ENCODE measurements at regions not wholly inside any gene's neighbourhood (a gene's known extent, or its start where the extent isn't known, plus 50 kb on each side); places are given as distances from the start of the nearest gene placed in this dataset.
"Not testable (repeated sequence)": the region's sequence is repeated elsewhere in the genome, so short reads cannot be mapped to it uniquely, and the experiment has no call there.

DNA sequence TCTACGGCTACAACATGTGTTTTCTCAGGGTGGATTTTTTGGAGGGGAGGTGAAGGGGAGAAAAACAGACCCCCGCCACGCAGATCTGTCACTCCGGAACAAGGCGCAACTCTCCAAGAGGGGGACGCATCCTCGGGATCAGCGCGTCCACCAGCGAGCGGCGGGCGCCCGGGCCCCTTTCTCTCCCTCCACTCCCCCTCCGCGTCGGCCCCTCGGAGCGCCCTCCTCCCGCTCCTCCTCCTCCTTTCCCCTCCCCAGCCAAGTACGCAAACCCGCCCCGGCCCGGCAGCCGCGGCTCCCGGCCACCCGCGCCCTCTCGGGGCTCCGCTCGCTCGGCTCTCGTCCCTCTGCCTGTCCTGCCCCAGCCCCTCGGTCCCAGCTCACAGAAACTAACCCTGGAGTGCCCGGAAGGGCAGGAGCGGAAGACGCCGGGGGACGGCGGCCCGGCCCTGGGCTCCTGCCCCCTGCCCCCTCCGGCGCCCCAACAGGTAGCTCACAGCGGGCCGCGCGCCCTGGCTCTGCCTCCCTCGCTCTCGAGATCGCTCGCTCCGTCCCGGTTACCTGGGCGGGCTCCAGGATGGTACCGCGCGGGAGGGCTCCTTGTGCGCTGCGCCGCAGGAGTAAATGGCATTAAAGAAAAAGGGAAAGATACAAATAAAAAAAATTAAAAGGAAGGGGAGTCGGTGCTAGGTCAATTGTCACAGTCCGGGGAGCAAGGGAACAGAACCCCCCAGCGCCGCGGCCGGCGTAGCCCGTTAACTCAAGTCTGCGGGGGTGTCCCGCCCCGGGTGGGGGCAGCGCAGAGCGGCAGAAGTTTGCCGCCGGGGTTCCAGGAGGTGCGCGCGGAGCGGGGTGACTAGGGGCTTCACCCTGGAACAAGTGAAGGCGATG lies 131.4 kb upstream of the C11orf58 start:
- ATAC-seq (peak; percentile 66), DNase-seq (ENCODE audit: low spot score) (peak; percentile 82)
- intact Hi-C loops (cut with DNase I), result loop anchor here (10.0 kb wide), 1 partner anchor 782 kb away; no protein-coding TSS in a partner anchor

DNA sequence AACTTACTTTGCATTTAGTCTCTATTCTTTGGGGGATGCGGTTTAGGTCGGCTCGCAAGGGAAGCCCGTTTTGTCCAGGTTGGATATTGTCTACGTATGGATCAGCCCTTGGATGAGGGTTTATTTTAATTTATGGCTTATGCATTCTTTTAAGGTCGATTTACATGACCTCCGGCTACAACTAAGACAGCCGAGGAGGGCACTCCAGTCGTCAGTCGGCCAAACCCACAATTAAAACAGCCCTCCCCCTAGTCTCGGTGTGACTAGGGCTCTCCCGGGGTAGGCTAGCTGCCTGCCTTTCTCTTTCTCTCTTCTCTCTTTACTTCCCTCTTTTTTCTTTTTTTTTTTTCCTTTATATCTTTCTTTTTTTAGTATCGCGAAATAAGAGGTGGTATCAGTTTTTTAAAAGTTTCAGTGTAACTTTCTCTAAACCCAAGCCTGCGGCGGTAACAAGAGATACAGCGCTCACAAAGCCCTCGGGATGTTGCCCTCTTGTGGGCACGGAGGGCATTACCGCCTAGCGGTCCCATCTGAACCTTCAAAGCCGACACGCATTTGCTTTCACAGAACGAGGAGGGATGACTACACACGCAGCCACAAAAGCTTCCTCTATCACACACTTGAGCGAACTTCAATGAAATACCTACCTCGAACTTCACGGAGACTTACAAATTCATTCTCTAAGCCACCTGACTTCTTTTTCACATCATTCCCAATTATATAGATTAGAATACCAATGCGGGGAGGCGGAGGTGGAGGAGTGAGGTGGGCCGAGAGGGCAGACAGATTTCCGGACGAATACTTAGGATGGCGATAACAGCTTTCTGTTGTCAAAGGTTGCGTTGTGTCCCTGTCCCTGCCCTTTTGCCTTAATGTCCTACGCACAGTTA lies 132.3 kb upstream of the C11orf58 start:
- intact Hi-C loops (cut with DNase I), result loop anchor here (10.0 kb wide), 1 partner anchor 781 kb away; no protein-coding TSS in a partner anchor
- DNase-seq (ENCODE audit: low spot score), result peak; percentile 95
- peak; percentile 84 for ATAC-seq

GRCh38 chr11:16605389-16605893 lies 133.0 kb upstream of the C11orf58 start:
- ATAC-seq, result peak; percentile 23
- peak; percentile 70 for DNase-seq (ENCODE audit: low spot score)
- intact Hi-C loops (cut with DNase I), result loop anchor here (10.0 kb wide), 1 partner anchor 781 kb away; no protein-coding TSS in a partner anchor

DNA sequence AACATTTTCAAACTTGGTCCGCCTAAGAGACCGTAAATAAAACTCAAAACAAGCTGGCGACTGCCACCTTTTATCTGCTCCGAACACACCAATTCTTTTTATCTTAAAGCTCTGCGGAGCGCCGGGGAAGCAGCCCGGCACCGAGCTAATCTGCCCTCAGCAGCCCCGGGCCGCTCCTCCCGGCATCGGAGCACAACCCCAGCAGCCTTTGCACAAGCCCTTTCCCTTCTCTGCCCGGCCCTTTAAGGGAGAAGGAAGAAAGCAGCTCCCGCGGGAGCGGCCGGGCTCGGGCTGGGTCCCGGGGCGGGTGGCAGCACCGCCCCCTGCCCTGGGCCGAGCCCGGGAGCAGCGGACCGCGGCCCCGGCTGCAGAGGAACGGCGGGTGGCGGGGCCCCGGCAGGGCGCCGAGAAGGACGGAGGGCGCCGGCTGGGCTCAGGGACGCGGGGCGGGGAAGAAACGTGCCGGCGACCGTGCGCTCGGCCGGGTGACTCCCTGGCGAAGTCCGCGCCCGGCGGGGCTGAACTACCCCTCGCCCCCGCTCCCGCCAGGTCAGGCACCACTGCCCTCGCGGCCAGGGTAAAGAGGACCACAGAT lies 133.6 kb upstream of the C11orf58 start:
- intact Hi-C loops (cut with DNase I), result loop anchor here (10.0 kb wide), 1 partner anchor 780 kb away; no protein-coding TSS in a partner anchor
- DNase-seq (ENCODE audit: low spot score) (peak; percentile 68), ATAC-seq (peak; percentile 20)

GRCh38 chr11:16603890-16604793 lies 134.3 kb upstream of the C11orf58 start:
- intact Hi-C loops (cut with DNase I), result loop anchor here (10.0 kb wide), 1 partner anchor 779 kb away; no protein-coding TSS in a partner anchor
- ATAC-seq (peak; percentile 66), DNase-seq (ENCODE audit: low spot score) (peak; percentile 75)

- intact Hi-C loops (cut with DNase I), result loop anchor here (10.0 kb wide), 1 partner anchor 778 kb away; no protein-coding TSS in a partner anchor
- DNase-seq (ENCODE audit: low spot score), result no peak
- ATAC-seq, result no peak
Observed at GRCh38 chr11:16603245-16603644, 135.2 kb upstream of the C11orf58 start.

DNA sequence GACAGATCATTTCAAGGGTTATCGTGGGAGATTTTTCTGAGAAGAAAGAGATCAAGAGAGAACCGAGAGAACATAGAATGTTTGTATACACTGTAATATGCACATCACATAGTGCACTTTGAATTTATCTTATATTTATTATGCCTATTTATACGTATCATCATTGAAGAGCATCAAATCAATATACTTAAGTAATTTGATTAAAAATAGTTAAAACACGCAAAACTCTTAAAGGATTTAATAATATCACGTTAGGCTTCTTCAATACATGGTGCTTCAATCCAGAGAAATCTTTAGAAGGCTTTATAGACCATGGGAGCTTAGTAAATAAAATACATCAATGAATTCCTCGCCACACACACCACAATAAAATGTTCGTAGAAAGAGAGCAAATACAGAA lies 139.5 kb upstream of the C11orf58 start:
- ATAC-seq, result no peak
- intact Hi-C loops (cut with DNase I), result no loop called here
- DNase-seq (ENCODE audit: low spot score), result no peak

- DNase-seq (ENCODE audit: low spot score) (no peak), ATAC-seq (no peak)
- intact Hi-C loops (cut with DNase I), result no loop called here
Observed at GRCh38 chr11:16598032-16598431, 140.4 kb upstream of the C11orf58 start.

DNA sequence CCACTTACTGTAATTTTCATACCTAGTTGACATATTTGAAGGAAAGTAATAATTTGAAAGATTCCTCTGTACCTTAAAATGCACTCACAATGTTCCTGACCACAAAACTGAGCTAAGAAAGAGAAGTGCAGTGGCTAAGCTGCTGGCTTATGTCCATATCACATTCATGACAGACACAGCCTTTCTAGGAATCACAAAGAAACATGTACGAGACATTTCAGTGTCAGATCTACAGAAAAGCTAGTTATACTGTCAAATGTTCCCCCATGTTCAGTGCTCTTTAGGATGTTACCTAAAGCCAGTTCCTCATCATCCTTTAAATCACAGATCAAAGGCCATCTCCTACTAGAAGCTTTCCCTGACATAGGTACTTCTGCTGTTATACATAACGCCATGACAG lies 142.2 kb upstream of the C11orf58 start:
- no peak for DNase-seq (ENCODE audit: low spot score)
- intact Hi-C loops (cut with DNase I), result no loop called here
- ATAC-seq, result no peak

GRCh38 chr11:16591157-16591556 lies 147.3 kb upstream of the C11orf58 start:
- intact Hi-C loops (cut with DNase I), result no loop called here
- ATAC-seq (no peak), DNase-seq (ENCODE audit: low spot score) (no peak)

DNA sequence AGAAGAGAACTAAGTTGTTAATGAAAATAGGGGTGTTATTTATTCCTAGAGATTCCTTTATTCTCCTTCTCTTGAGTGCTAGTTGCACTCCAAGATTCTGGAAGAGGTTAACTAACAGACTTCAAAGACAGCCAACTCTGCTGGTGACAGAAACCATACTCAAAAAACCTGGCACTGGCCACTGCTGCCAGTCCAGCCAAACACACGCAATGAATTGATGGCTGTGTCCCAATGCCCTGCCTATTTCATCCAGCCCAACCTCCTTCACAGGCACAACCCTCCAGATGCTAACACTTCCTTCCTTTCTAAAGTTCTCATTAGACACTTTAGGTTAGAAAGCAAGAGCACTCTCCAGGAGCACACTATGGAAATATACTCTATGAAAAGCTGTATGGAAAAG lies 150.8 kb upstream of the C11orf58 start:
- ATAC-seq (peak; percentile 34), DNase-seq (ENCODE audit: low spot score) (no peak)
- intact Hi-C loops (cut with DNase I), result no loop called here

GRCh38 chr11:16584569-16584968 lies 153.9 kb upstream of the C11orf58 start:
- intact Hi-C loops (cut with DNase I), result no loop called here
- DNase-seq (ENCODE audit: low spot score) (no peak), ATAC-seq (no peak)

DNA sequence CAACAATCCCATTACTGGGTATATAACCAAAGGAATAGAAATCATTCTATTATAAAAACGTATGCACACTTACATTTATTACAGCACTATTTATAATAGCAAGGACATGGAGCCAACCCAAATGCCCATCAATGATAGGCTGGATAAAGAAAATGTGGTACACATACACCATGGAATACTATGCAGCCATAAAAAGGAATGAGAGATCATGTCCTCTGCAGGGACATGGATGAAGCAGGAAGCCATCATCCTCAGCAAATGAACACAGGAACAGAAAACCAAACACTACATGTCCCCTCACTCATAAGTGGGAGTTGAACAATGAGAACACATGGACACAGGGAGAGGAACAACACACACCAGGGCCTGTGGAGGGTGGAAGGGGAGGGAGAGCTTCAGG lies 157.4 kb upstream of the C11orf58 start:
- intact Hi-C loops (cut with DNase I); ATAC-seq; DNase-seq (ENCODE audit: low spot score): not testable (repeated sequence)

- DNase-seq (ENCODE audit: low spot score) (no peak), ATAC-seq (no peak)
- intact Hi-C loops (cut with DNase I), result no loop called here
Observed at GRCh38 chr11:16577490-16577889, 161.0 kb upstream of the C11orf58 start.

- intact Hi-C loops (cut with DNase I); DNase-seq (ENCODE audit: low spot score); ATAC-seq: not testable (repeated sequence)
Observed at GRCh38 chr11:16574889-16575288, 163.6 kb upstream of the C11orf58 start.

DNA sequence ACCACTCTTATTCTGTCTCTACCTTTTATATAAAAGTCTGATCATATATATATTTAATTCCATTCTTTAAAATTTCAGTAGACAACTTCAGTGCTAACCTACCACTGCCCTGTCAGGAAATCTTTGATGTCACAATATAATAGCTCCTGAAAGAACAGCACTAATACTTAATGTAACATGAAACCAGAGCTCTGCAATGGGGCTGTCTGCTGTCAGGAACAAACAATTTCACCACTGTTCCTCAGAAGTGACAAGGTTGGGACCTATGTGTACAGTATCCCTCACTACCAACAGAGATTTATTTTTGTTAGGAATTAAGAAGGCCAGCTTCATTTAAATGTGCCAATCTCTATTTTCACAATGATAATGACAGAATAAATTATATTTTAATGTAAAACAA lies 165.5 kb upstream of the C11orf58 start:
- DNase-seq (ENCODE audit: low spot score), result no peak
- intact Hi-C loops (cut with DNase I), result no loop called here
- ATAC-seq, result no peak

DNA sequence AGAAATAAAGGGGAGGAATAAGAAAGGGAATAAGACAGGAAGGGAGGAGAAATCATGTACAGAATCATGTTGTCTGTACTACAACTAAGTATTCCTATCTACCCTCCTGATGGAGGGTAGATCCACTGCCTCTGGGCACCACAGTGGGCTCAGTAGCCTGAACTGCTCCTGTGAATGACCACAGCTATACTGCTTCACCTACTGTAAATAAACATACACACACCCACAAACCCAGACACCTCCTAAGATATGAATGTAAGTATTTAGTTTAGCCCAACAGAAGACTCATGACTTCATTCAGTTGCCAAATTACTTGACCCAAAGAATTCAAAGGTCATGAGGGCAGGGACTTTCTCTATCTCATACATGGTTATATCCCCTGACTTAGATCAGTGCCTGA lies 177.3 kb upstream of the C11orf58 start:
- intact Hi-C loops (cut with DNase I), result no loop called here
- DNase-seq (ENCODE audit: low spot score), result no peak
- no peak for ATAC-seq

DNA sequence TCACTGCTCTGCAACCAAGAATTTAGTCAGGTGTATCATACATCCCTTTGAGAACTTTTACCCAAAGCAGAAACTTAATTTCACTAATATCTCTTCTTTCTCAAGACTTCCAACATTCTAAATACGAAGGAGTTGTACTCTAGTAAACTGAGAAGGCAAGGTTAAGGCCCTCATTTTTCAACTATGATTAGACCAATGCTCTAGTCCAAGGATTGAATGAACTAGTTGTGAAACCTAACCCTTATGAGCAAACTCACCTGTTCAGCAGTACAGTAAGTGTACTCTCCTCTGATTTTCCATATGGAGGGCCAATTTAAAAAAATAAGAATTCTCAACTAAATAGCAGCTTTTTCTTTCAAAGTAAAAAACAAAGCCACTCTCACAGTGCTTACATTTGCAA lies 180.0 kb upstream of the C11orf58 start:
- ATAC-seq (no peak), DNase-seq (ENCODE audit: low spot score) (no peak)
- intact Hi-C loops (cut with DNase I), result no loop called here

All from sciatic nerve (tissue), 2 donors.